Gastroesophageal sphincter (tissue), 3 donors: ENCODE measurements at regions not wholly inside any gene's neighbourhood (a gene's known extent, or its start where the extent isn't known, plus 50 kb on each side); places are given as distances from the start of the nearest gene placed in this dataset.

ENCODE experiments used
- CTCF ChIP-seq, 4 experiments: fragments of 200-600 bp in 2 of 4; fragments of 450-650 bp in 2 of 4; sonication (generic) in 1 of 4; IDR thresholded peaks; one replicate each; pipeline ENCODE4 v1.5.1; 2017 to 2019; ENCODE audit warnings: antibody characterized with exemption in 4 of 4, mild to moderate bottlenecking in 2 of 4, moderate library complexity in 2 of 4
- EP300 ChIP-seq: sonication (generic); formaldehyde crosslinking; IDR thresholded peaks from one replicate; pipeline ENCODE4 v1.6.1; 2017; ENCODE audit warnings: antibody characterized with exemption, mild to moderate bottlenecking
- POLR2A ChIP-seq, 2 donors: fragments of 450-650 bp; IDR thresholded peaks; one replicate each; pipeline ENCODE4 v1.6.1; 2017; ENCODE audit warnings: antibody characterized with exemption in 2 of 2, mild to moderate bottlenecking in 2 of 2, moderate library complexity in 1 of 2
- POLR2AphosphoS5 ChIP-seq: sonication (generic); formaldehyde crosslinking; IDR thresholded peaks from one replicate; pipeline ENCODE4 v1.6.1; 2017; ENCODE audit warnings: antibody characterized with exemption

GRCh38 chr20:57918551-57918950, 208.7 kb upstream of the PMEPA1 start:
- TF ChIP-seq EP300, result no peak
- no peak for TF ChIP-seq POLR2A (IDR thresholded peaks at IDR 0.05)
- TF ChIP-seq POLR2AphosphoS5, result no peak
- no peak for TF ChIP-seq CTCF (IDR thresholded peaks at IDR 0.05)
